ENCODE measurements at regions not wholly inside any gene's neighbourhood (a gene's known extent, or its start where the extent isn't known, plus 50 kb on each side); places are given as distances from the start of the nearest gene placed in this dataset.

GRCh38 chr10:36788152-36788551 lies 337.2 kb upstream of the ANKRD30A start:
- no peak for TF ChIP-seq CTCF (conservative IDR thresholded peaks at IDR 0.05; ENCODE audit: low read depth, low read length)
- TF ChIP-seq EZH2 (IDR thresholded peaks at IDR 0.05; ENCODE audit: borderline replicate concordance, low read depth, low read length, poor library complexity, severe bottlenecking): no peak

All from A673 (cell line).